Stimulated activated CD4-positive, alpha-beta T cell treated with anti-CD3 and anti-CD28 coated beads, Interleukin-4, amount 100 ng/mL, for 48 hours (primary cell): ENCODE measurements at regions not wholly inside any gene's neighbourhood (a gene's known extent, or its start where the extent isn't known, plus 50 kb on each side); places are given as distances from the start of the nearest gene placed in this dataset.

ENCODE experiments used
- DNase-seq, 2 donors: peaks; one replicate each; pipeline ENCODE4 v3.0.0-alpha.2; 2020; ENCODE audit warnings: low read depth in 2 of 2

DNA sequence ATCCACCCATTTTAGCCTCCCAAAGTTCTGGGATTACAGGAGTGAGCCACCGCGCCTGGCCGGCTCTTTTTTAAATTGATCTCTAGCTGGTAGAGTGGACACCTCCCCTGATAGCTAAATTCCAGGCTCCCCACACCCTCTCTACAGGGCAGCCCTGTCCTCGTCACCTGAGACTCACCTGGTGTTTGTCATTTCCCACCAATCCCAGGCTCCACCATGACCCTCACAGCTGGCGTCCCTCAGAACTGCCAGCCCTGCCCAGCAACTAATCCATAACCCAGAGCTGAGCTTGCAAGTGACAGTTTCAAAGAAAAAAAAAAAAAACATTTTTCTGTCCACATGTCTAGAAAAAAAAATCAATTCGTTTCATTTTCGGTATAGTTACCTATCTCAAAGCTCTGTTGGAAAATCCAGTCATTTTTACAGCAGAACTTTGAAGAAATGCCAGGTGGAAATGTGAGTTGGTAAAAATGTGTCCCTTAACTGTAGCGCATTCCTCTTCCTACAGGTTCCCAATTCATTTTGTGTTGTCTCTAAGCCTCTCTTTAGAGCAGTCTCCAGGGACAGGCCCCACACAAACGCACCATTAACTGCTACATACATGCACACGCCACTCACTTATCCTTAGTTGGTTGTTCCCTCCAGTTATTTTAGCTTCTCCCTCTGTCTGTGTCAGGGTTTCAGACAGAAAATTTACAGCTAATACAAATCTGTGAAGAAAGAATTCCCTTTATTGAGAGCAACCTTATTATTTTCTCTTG lies 294.7 kb downstream of the FBXO15 start:
- DNase-seq = no peak

DNA sequence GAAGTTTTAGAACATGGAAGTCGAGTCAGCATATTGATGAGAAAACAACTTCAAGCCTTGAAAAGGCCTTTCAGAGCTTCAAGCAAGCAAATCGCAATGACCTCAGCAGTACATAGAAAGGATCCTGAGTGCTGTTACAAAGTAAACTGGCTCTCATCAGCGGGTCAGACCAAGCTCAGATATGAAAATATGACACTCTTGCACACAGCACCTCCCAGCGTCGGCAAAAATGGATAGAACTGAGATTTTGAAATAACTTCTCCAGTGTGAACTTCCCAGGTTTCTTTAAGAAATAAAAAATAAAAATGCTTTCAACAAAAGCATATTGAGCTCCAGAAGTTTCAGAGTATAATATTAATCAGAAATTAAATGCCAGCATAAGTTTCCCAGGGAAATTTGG lies 296.9 kb downstream of the FBXO15 start:
- DNase-seq = no peak

DNA sequence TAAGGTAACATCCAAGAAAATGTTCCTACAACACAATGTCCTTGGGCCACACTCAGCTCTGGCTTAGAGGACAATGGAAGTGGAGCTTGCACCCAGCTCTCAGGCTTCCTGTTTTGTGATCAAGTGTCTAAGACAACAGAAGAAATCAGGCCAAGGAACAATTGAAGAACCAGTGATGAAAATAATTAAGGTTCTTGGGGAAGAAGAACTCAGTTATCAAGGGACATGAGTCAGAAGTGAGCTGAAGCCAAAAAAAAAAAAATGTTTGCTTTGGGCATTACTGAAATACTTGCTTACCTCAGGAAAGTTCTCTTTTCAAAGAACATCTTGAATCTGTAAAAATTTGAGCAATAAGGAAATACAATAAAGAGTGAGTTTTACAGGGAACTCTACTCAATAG lies 299.0 kb downstream of the FBXO15 start:
- DNase-seq = no peak

DNA sequence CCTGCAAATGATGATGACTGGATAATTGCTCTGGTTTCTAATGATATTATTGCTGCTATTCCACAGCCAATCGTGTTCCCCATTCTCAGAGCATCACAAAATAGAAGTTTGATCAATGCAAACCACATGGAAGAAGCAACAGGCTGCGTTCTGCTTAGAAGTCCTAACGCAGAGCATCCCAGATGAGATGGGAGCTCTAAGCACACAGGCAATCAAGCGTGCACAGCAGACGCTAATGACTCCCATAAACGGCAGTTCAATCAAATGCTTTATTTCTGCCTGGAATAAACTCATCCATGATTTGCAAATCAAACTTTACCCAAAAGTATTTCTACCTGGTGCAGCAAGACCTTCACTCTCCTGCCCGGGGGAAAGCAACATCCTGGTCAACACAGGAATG lies 304.2 kb downstream of the FBXO15 start:
- DNase-seq = no peak

DNA sequence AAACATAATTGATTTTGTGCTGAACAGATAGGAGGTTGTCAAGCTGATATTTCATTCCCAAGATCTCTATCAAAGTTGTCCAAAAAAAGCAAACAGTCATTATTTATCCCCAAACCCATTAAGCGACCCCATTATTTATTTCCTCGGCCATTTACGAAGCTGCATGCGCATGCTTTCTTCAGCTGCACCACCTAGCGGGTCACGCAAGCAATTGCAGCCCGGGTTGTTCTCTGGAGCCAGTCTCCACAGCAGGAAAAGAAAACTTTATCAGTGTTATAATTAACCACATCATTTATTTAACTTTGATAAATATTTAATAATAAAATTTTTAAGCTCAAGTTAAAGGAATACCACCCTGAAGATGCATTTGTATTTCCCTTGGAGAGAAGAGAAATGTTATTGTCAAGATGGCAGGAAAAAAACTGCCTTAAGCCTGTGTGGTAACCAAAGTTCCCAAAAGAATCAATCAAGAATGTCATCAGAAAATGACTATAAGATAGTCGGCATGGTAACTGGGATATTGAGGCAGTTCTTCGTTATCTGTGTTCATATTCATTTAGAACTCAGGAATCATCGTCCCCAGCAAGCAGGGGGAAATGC lies 304.7 kb downstream of the FBXO15 start:
- DNase-seq = peak; percentile 24 to 26

DNA sequence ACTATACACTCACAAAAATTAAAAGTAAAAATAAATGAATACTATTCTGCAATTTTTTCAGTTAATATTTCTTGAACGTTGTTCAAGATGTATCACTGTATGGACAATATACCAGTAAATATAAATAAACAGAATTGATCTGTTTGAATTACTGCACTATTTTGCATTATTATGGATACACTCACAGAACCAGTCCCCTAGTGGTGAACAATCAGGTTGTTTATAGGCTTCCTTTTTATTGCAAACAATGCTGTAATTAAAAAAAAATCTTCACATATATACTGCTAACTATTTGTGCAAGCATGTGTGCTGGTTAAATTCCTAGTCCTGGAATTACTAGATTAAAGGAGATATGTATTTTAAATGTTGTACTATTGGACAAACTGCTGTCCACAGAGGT lies 306.0 kb downstream of the FBXO15 start:
- no peak for DNase-seq

DNA sequence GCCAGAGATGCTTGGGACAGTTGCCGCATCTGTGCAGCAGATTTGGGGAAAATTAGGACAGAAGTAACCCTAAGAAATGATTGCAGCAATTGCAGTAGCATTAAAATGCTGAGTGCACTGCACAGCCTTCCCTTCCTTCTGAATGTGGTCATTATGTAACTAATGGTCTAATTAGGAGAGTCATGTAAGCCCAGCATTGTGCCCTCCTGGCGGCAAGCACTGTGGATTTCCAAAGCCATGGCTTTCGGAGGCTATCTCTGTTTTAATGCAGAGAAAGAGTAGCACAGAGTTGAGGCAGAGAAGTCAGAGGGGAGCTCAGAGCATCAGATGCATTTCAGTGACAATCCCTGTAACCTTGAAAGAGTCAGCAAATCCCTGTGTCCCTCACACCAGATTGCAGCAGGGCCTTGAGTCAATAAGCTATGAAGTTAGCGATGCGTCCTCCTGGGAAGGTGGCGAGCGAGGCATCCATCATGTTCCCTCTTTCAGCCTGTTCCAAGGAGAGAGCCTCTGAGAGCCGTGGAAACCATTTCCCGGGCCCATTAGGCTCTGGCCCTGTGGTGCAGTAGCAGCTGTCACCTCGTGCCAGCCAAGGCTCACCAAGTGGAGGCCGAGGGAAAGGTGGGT lies 307.2 kb downstream of the FBXO15 start:
- no peak for DNase-seq

DNA sequence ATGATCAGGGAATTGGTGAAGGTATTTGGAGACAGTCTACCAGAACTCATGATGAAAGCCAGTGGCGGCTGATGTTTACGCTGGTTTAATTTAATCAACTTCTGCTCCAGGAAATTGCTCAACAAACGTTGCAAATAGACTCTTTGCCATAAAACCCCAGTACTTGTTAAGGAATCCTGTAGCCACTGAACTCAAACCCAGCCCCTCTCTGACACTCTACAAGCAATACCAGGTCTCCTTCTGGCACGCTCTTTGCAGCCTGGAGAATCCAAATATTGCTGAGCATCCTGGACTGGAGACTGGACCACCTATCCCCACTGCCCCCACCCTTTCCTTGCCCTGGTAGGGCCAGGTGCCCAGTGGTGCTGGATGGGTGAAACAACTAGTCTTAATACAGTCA lies 308.2 kb downstream of the FBXO15 start:
- DNase-seq = no peak

DNA sequence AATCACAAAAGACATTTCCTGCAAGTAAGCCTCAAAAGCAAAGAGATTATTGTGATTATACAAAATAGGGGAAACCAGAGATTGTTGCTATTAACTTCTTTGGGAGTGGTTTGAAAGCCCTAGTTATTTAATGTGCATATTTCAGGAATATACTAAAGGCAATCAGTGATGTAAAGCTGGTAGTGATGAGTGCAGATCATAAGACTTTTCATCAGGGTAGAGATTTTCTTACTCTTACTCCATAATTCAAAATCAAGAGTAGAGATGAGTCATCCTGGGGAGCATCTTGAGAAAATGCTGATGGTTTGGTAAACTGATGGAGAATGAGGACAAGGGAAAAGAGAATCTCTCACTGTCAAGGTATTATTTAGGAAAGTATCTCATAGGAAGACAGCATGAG lies 309.5 kb downstream of the FBXO15 start:
- no peak for DNase-seq

DNA sequence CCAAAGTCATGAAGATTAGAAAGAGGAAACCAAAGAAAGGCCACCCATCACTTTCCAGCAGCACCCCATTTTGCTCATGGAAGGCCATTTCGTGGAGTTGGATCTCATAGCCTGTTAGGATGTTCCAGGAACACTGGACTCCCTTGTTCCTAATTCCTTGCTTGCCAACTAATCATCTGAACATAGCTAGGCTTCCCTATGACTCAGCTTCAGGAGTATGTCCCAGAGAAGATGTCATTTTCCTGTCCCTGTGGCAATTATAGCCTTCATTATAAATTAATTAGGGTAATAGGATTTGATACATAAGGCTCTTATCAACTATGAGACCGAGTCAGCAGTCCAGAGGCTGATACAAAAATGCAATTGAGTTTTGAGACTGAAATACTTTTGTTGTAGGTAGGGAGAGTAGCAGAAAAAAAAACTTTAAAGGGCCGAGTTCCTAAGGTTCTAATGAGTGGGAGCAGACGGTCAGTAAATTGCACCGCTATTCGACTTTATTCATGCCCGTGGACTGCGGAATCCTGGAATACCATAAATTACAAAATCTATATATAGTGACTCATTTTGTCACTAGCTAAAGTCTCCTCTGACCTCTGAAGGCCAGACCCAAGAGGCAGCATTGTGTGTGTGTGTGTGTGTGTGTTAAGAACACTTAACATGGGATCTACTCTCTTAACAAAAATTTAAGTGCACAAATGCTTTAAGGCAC lies 311.8 kb downstream of the FBXO15 start:
- DNase-seq = no peak

DNA sequence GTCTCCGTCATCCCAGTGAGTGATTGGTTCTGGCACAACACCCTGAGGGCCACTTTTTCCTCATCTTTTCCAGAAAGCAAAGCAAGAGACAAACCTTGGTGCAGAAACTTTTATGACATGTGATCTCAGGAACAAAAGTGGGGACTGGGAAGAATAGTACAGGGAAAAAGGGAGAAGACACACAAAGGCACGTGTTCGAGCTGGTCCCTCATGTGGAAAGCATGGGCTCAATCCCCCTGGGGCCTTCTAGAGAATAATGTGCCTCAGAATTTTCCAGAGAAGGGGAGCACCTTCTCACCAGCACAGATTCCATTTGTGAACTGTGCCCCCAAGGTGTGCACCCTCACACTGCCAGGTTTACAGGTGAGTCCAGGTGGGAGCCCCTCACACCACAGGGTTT lies 312.6 kb downstream of the FBXO15 start:
- no peak for DNase-seq

DNA sequence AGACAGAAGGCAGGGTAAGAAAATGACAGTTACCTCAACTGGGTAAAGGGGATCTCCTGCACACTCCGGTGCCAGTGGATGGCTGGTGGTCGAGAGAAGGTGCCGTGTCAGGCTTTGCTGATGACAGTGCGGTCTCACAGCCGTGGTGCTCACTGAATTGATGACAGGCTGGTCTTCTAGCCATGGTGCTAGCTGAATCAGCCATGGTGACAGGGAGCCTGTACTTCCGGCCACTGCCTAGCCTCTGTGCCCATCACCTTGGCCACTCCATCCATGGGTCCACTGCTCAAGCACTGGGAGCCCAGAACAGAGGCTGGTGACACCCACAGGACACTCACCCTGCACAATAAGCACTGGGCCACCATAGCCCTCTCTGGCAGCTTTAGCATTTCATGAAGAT lies 315.9 kb downstream of the FBXO15 start:
- DNase-seq = no peak

DNA sequence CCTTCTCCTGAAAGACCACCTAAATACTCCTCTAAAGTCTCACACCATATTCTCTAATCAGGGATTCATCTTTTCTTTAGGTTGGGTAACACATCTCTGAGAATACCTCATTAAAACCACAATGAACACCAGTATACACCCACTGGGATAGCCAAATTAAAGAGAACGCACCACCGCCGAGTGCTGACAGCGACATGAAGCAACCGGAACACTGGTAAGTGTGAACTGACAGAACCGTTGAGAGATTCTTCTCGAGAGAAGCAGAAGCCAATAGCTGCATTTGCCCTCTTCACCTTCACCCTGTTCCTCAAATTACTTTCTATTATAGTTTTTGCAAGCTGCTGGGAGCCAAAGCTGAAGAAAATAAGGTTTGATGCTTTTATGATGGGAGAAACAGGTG lies 318.5 kb downstream of the FBXO15 start:
- no peak for DNase-seq

DNA sequence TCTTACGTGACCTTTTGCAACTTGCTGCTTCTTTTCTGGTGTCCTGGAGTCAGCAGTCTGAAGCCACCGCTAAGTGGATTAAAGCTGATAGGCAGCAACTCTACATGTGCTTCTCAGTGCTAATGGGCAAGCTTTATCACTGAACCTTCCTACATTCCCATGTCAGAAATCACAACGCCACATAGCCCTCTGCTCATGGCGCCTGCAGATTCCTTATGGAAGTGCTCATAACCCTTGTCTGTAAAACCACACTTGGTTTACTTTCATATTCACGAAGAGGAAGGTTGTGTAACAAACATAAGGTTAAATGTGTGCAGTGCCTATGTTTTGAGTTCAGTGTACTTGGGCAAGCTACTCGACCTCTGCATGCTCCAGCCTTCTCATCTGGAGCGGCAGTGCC lies 319.8 kb downstream of the FBXO15 start:
- no peak for DNase-seq

DNA sequence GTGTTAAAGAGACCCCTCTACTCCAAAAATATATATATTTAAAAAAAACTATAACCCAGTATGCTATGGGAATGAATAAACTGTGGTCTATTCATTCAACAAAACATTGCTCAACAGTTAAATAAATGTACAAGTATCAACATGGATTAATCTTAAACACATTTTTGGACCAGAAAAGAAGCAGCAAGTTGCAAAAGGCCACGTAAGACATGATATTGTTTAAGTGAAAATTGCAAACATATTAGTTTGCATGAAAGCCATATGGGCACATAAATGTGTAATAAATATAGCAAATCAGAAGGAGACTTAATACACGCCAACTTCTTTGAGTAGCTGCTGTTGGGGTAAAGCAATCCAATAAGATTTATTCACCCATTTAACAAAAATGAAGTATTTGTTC lies 321.5 kb downstream of the FBXO15 start:
- DNase-seq = no peak

DNA sequence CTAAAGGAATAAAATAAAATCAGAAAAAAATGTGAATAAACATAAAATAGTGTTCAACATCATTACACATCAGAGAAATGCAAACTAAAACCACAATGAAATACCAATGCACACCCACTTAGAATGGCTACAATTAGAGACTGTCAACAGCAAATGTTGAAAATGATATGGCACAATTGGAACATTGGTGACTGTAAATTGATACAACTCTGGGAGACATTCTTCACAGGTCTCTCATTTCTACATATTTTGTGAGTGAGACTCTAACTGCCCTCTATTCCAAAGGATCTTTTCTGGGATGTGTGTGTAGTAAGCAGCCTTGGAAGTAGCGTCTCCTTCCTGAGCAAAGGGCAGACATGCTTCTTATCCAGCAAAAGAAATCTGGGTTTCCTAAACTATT lies 323.0 kb downstream of the FBXO15 start:
- no peak for DNase-seq

DNA sequence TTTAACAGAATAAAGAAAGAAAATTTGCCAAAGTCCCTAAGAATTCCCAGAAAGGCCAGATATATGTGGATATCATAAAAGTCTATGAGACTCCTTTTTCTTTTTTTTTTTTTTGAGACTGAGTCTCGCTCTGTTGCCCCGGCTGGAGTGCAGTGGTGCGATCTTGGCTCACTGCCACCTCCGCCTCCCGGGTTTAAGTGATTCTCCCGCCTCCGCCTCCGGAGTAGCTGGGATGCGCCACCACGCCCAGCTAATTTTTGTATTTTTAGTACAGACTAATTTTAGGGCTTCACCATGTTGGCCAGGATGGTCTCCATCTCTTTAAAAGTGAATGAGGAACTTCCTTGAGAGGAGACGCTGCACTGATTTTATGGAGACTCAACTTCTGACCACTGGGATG lies 335.2 kb downstream of the FBXO15 start:
- DNase-seq = no peak

DNA sequence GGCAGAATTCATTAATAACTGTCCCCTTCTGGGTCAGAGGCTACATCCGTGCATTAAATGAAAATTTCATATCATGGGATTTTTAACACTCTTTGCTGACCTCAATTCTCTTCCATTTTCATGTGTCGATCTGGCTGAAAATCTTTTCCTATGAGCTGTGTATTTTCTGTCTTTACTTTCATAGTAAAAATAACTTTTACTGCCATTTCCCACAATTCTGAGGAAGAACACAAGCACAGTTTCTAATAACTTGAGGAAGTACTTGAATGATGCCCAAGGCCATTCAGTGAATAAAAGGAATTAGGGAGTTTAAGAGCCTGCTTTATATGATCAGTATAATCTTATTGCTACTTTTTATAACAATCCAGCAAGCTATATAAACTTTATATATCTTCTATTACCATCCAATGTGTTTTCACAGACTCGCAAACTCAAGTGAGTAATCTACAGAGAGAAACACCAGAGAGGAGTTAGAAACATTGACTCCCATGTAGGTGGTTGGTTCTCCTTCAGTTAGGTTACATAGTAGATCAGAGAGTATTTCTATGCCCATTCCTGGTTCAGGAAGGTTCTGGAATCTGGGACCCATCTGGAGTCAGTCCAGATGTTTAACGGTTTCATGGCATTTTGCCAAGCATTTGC lies 340.0 kb downstream of the FBXO15 start:
- DNase-seq = no peak

DNA sequence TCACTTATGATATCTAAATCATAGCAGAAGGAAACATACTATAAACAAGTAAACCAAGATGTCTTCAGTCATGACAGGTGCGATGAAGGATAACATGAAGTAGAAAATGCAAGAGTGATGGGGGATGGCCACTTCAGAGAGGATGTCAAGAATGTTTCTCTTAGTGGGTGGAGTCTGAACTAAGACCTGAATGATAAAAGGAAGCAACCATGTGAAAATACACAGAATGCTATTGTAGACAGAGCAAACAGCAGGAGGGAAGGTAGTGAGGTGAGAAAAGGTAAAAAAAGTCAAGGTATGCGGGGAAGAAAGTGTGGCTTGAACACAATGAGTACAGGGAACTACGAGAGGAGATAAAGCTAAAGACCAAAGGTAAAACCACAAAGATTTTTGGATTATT lies 341.6 kb downstream of the FBXO15 start:
- DNase-seq = no peak

DNA sequence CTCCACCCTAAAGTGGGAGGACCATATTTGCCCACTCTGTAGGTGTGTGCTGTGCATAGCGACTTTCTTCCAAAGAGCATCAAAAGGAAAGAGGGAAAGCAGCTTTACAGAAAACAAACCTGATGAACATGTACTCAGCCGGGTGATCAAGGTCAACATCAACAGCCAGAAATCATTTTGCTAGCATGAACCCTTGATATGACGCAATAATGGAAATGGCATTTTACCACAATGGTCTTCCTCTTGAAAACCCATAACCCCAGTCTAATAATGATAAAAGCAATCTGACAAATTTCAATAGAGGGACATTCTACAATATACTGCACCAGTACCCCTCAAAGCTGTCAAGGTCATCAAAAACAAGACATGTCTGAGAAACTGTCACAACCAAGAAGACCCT lies 350.2 kb downstream of the FBXO15 start:
- DNase-seq = no peak

DNA sequence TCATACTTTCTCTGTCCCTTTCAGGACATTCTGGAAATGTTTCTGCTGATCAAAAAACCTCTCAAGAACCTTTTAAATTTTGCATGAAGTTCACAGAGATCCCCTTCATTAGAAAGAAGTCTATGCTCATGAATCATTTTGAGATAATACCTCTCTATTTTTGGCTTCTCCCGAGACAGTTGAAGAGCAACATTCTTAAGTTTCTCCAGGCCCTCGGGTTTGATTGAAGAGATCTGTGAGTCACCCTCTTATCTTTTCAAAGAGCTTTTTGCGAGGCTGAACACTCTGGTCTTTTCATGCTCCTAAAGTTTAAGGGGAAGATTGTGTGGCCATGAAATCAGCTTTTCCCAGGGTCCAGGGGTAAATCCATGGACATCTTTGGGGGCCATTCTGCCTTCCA lies 354.2 kb downstream of the FBXO15 start:
- DNase-seq = no peak

DNA sequence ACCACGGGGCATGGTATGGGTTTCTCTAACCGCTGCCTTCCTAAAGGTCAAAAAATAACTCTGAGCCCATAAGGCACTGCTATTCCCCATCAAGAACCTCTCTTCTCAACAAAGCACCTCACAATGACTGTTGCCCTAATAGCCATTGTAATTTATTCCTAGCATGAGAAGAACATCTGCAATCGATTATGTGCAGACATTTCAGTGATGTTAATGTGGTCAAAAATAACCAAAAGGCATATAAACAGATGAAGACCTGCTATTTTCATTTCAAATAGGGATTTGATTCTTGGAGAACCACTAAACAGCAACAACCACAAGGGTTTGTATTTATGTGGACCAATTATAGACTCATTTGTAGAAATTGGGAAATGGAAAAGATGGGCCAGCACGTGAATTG lies 356.6 kb downstream of the FBXO15 start:
- no peak for DNase-seq
